ENCODE measurements at regions not wholly inside any gene's neighbourhood (a gene's known extent, or its start where the extent isn't known, plus 50 kb on each side); places are given as distances from the start of the nearest gene placed in this dataset.

DNA sequence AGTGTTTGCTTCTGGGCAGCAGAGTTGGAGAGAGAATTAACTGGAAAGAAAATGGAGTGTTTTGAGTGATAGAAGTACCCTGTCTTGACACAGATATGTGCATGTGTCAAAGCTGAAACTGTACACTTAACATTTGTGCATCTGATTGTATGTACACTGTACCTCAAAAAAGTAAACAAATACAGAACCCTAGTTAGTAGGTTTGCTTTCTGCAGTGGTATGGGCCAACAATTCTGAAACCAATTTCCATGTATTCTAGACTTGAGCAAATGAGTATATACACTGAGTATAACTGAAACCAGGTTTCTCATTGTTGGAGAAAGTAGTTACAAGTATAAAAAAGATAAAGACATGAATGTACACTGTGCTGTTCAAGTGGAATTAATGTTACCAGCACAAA, 52.4 kb downstream of the ELAPOR2 start:
- Mint-ChIP-seq H3K9me3 (peaks cover 2 to 9% (median 2%) of the 10 kb centered on the region in 7 donors), H3K4me3 (no peak overlapping the region), H3K27me3 (ENCODE audit: low read depth in 3 of 3) (no peaks in the 10 kb centered on the region), H3K27ac (no peak overlapping the region), H3K36me3 (no peaks in the 10 kb centered on the region), H3K4me1 (no peaks in the 10 kb centered on the region)
- Histone ChIP-seq H3K27me3 (ENCODE audit: control insufficient read depth in 2 of 2, insufficient read depth in 2 of 2, low read length in 2 of 2) (no peaks in the 10 kb centered on the region), H3K9me3 (replicated peaks in 1 of 2; ENCODE audit: control insufficient read depth in 1 of 2, insufficient read depth in 1 of 2, low read length in 2 of 2) (no peaks in the 10 kb centered on the region), H3K9ac (ENCODE audit: insufficient read depth, low read length, poor library complexity, severe bottlenecking) (no peak overlapping the region), H3K27ac (ENCODE audit: low read depth in 1 of 2, low read length in 2 of 2) (no peak overlapping the region), H2AFZ (ENCODE audit: insufficient read depth, low read depth, low read length, poor library complexity, severe bottlenecking) (no peak overlapping the region), H3K36me3 (replicated peaks in 1 of 2; ENCODE audit: control insufficient read depth in 1 of 2, insufficient read depth in 2 of 2, low read length in 2 of 2) (no peaks in the 10 kb centered on the region), H3K79me2 (ENCODE audit: insufficient read depth, low read length) (no peaks in the 10 kb centered on the region), H3K4me2 (replicated peaks; ENCODE audit: extremely low read depth, low read length, poor library complexity, severe bottlenecking) (no peak overlapping the region), H4K20me1 (ENCODE audit: insufficient read depth, low read length) (no peaks in the 10 kb centered on the region), H3K4me1 (ENCODE audit: control insufficient read depth in 1 of 2, insufficient read depth in 2 of 2, low read length in 2 of 2) (no peaks in the 10 kb centered on the region), H3K4me3 (replicated peaks in 1 of 3; ENCODE audit: low read depth in 2 of 3, low read length in 3 of 3) (no peak overlapping the region)
- no peak for DNase-seq
- TF ChIP-seq CTCF (IDR thresholded peaks at IDR 0.05) = no peak
- intact Hi-C loops (cut with micrococcal nuclease) = no loop called here

- WGBS (ENCODE audit: insufficient coverage) = no CpG with 5 or more reads among the region's 1 CpG
Measured at GRCh38 chr7:87004956-87005355, 54.5 kb downstream of the ELAPOR2 start.

More at GRCh38 chr7:87004956-87005355, 54.5 kb downstream of the ELAPOR2 start:
- Mint-ChIP-seq H3K9me3 (peaks cover 0 to 9% (median 2%) of the 10 kb centered on the region in 7 donors), H3K27ac (no peak overlapping the region), H3K36me3 (no peaks in the 10 kb centered on the region), H3K27me3 (ENCODE audit: low read depth in 3 of 3) (no peaks in the 10 kb centered on the region), H3K4me3 (no peak overlapping the region), H3K4me1 (no peaks in the 10 kb centered on the region)
- Histone ChIP-seq H2AFZ (ENCODE audit: insufficient read depth, low read depth, low read length, poor library complexity, severe bottlenecking) (no peak overlapping the region), H3K4me2 (replicated peaks; ENCODE audit: extremely low read depth, low read length, poor library complexity, severe bottlenecking) (no peak overlapping the region), H3K36me3 (replicated peaks in 1 of 2; ENCODE audit: control insufficient read depth in 1 of 2, insufficient read depth in 2 of 2, low read length in 2 of 2) (no peaks in the 10 kb centered on the region), H3K27ac (ENCODE audit: low read depth in 1 of 2, low read length in 2 of 2) (no peak overlapping the region), H3K27me3 (ENCODE audit: control insufficient read depth in 2 of 2, insufficient read depth in 2 of 2, low read length in 2 of 2) (no peaks in the 10 kb centered on the region), H3K79me2 (ENCODE audit: insufficient read depth, low read length) (no peaks in the 10 kb centered on the region), H3K4me3 (replicated peaks in 1 of 3; ENCODE audit: low read depth in 2 of 3, low read length in 3 of 3) (no peak overlapping the region), H3K9ac (ENCODE audit: insufficient read depth, low read length, poor library complexity, severe bottlenecking) (no peak overlapping the region), H3K9me3 (replicated peaks in 1 of 2; ENCODE audit: control insufficient read depth in 1 of 2, insufficient read depth in 1 of 2, low read length in 2 of 2) (no peaks in the 10 kb centered on the region), H3K4me1 (ENCODE audit: control insufficient read depth in 1 of 2, insufficient read depth in 2 of 2, low read length in 2 of 2) (no peaks in the 10 kb centered on the region), H4K20me1 (ENCODE audit: insufficient read depth, low read length) (no peaks in the 10 kb centered on the region)
- DNase-seq = no peak
- TF ChIP-seq CTCF (IDR thresholded peaks at IDR 0.05) = no peak
- intact Hi-C loops (cut with micrococcal nuclease) = no loop called here

All from CD14-positive monocyte (primary cell).